Lower lobe of right lung (tissue), 2 donors: ENCODE measurements at regions not wholly inside any gene's neighbourhood (a gene's known extent, or its start where the extent isn't known, plus 50 kb on each side); places are given as distances from the start of the nearest gene placed in this dataset.

Experiments
- ATAC-seq, 2 donors: fragments of 200-7000 bp; cut with Tn5 transposase; one replicate each; pipeline ENCODE4 v1.9.1; 2020 to 2022; ENCODE audit warnings: mild to moderate bottlenecking in 2 of 2, moderate library complexity in 2 of 2
- DNase-seq: peaks from one replicate; pipeline ENCODE4 v3.0.0-alpha.2; 2020
- H3K27ac ChIP-seq: fragments of 200-600 bp; one replicate; pipeline ENCODE4 v1.8.0; 2022
- H3K27me3 ChIP-seq: fragments of 200-600 bp; one replicate; pipeline ENCODE4 v1.8.0; 2022; ENCODE audit warnings: low read depth
- H3K36me3 ChIP-seq: fragments of 200-600 bp; one replicate; pipeline ENCODE4 v1.8.0; 2022; ENCODE audit warnings: mild to moderate bottlenecking
- H3K4me1 ChIP-seq: fragments of 200-600 bp; one replicate; pipeline ENCODE4 v1.8.0; 2022
- H3K4me3 ChIP-seq: fragments of 200-600 bp; one replicate; pipeline ENCODE4 v1.8.0; 2022; ENCODE audit warnings: mild to moderate bottlenecking
- H3K9me3 ChIP-seq: fragments of 200-600 bp; one replicate; pipeline ENCODE4 v1.8.0; 2022
- intact Hi-C: fragments of 100-400 bp; cut with DNase I; formaldehyde crosslinking; loops from one replicate; pipeline ENCODE4 v1.11.0; 2022
- TF ChIP-seq, protein P1 (sequence below): fragments of 200-600 bp; IDR thresholded peaks from one replicate; pipeline ENCODE4 v1.8.0; 2022; ENCODE audit warnings: antibody characterized with exemption, mild to moderate bottlenecking
- donor health status: DM: no; HTN: yes; CAD: no; lungs with severe emphysema.

DNA sequence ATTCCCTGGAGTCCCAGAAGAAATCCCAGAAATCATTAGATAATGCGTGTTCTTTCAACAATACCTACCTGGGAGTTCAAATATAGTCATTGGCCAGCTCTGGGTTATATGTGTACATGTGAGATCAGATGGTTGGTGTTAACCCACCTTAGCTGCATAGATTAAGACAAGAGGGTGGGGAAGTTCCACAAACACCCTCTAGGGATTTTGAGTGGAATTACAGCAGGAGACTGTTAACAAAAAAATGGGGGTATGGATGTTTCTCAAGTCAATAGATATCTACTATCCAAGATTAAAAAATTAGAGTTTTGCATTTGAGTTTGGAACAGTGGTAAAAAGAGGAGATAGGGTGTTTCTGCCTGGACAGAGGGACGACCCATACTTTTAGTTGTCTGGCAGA lies 282.5 kb upstream of the CNTN3 start:
- DNase-seq = no peak
- no peak overlapping the region for H3K4me3 ChIP-seq
- no peaks in the 10 kb centered on the region for H3K9me3 ChIP-seq
- H3K4me1 ChIP-seq = no peaks in the 10 kb centered on the region
- H3K27ac ChIP-seq = no peak overlapping the region
- no peaks in the 10 kb centered on the region for H3K36me3 ChIP-seq
- ATAC-seq = no peak
- H3K27me3 ChIP-seq = no peaks in the 10 kb centered on the region
- TF ChIP-seq, protein P1, sequence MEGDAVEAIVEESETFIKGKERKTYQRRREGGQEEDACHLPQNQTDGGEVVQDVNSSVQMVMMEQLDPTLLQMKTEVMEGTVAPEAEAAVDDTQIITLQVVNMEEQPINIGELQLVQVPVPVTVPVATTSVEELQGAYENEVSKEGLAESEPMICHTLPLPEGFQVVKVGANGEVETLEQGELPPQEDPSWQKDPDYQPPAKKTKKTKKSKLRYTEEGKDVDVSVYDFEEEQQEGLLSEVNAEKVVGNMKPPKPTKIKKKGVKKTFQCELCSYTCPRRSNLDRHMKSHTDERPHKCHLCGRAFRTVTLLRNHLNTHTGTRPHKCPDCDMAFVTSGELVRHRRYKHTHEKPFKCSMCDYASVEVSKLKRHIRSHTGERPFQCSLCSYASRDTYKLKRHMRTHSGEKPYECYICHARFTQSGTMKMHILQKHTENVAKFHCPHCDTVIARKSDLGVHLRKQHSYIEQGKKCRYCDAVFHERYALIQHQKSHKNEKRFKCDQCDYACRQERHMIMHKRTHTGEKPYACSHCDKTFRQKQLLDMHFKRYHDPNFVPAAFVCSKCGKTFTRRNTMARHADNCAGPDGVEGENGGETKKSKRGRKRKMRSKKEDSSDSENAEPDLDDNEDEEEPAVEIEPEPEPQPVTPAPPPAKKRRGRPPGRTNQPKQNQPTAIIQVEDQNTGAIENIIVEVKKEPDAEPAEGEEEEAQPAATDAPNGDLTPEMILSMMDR = no peak
- intact Hi-C loops = no loop called here

DNA sequence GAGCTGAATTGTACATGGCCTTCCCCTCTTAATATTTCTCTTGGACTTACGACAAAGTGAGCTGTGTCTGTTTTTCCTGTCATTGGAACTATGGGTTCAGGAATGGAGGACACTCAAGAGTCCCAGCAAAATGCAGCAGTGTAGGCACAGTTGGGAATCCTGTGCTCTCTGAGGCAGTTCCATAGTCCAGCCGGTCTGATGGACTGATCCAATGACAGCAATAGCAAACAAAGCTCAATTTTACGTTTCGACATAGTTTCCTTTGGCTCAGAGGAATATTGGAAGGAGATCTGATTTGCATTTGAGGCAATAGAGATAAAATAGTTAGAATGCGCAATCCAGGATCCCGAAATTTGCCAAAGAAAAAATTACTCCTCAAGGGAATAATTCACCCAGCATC lies 276.9 kb upstream of the CNTN3 start:
- H3K4me3 ChIP-seq = no peak overlapping the region
- DNase-seq = no peak
- TF ChIP-seq, protein P1 = no peak
- no peak overlapping the region for H3K27ac ChIP-seq
- H3K27me3 ChIP-seq = no peaks in the 10 kb centered on the region
- intact Hi-C loops = no loop called here
- ATAC-seq = no peak
- H3K9me3 ChIP-seq = no peaks in the 10 kb centered on the region
- H3K4me1 ChIP-seq = no peaks in the 10 kb centered on the region
- H3K36me3 ChIP-seq = no peaks in the 10 kb centered on the region

DNA sequence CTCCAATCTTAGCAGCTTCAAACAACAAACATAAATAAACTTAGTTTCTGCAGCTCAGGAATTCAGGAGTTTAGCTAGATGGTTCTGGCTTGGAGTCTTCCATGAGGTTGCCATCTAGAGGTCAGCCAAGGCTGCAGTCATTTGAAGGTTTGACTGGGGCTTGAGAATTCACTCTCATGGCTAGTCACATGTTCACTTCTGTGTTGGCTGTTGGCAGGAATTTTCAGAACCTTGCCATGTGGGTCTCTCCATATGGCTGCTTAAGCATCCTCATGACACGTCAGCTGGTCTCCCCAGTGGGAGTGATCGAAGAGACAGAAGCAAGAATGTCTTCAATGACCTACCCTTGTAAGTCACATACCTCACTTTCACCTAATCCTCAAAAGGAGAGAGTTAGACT lies 269.2 kb upstream of the CNTN3 start:
- no peak for ATAC-seq

GRCh38 chr3:74883222-74883621 lies 268.8 kb upstream of the CNTN3 start:
- DNase-seq = no peak
- Histone ChIP-seq H3K27me3 (no peaks in the 10 kb centered on the region), H3K36me3 (no peaks in the 10 kb centered on the region), H3K4me1 (no peaks in the 10 kb centered on the region), H3K27ac (no peak overlapping the region), H3K4me3 (no peak overlapping the region), H3K9me3 (no peaks in the 10 kb centered on the region)
- intact Hi-C loops = no loop called here
- TF ChIP-seq, protein P1 = no peak
- no peak for ATAC-seq

More for the DNA sequence above, 269.2 kb upstream of the CNTN3 start:
- Histone ChIP-seq H3K4me3 (no peak overlapping the region), H3K4me1 (no peaks in the 10 kb centered on the region), H3K9me3 (no peaks in the 10 kb centered on the region), H3K27ac (no peak overlapping the region), H3K36me3 (no peaks in the 10 kb centered on the region), H3K27me3 (no peaks in the 10 kb centered on the region)
- DNase-seq = no peak
- TF ChIP-seq, protein P1 = peak; percentile 11
- intact Hi-C loops = no loop called here

GRCh38 chr3:74880237-74880636 lies 265.8 kb upstream of the CNTN3 start:
- no peaks in the 10 kb centered on the region for H3K27me3 ChIP-seq
- no peak for DNase-seq
- H3K4me3 ChIP-seq = no peak overlapping the region
- no peaks in the 10 kb centered on the region for H3K36me3 ChIP-seq
- intact Hi-C loops = no loop called here
- H3K4me1 ChIP-seq = no peaks in the 10 kb centered on the region
- H3K9me3 ChIP-seq = no peaks in the 10 kb centered on the region
- no peak overlapping the region for H3K27ac ChIP-seq
- TF ChIP-seq, protein P1 = no peak
- ATAC-seq = no peak
